Fibroblast of skin of right quadriceps (primary cell): ENCODE measurements at regions not wholly inside any gene's neighbourhood (a gene's known extent, or its start where the extent isn't known, plus 50 kb on each side); places are given as distances from the start of the nearest gene placed in this dataset.
"Not testable (repeated sequence)": the region's sequence is repeated elsewhere in the genome, so short reads cannot be mapped to it uniquely, and the experiment has no call there.

Experiments
- DNase-seq: peaks from one replicate; pipeline ENCODE4 v3.0.0-alpha.2; 2013

- DNase-seq, result no peak
Measured at GRCh38 chr13:63337921-63338320, 1922.3 kb upstream of the PCDH20 start.

- no peak for DNase-seq
Measured at GRCh38 chr13:63337041-63337440, 1921.4 kb upstream of the PCDH20 start.

DNA sequence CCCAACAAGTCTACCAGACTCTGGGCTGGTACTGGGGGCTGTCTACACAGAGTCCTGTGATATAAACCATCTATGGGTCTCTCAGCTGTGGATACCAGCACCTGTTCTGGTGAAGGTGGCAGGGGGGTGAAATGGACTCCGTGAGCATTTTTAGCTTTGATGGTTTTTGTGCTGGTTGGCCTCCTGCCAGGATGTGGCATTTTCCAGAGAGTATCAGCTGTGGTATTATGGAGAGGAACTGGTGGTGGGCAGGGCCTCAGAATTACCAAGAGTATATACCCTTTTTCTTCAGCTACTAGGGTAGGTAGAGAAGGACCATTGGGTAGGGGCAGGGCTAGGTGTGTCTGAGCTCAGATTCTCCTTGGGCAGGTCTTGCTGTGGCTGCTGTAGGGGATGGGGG lies 1920.9 kb upstream of the PCDH20 start:
- no peak for DNase-seq

- DNase-seq, result no peak
Measured at GRCh38 chr13:63327584-63327983, 1911.9 kb upstream of the PCDH20 start.

DNA sequence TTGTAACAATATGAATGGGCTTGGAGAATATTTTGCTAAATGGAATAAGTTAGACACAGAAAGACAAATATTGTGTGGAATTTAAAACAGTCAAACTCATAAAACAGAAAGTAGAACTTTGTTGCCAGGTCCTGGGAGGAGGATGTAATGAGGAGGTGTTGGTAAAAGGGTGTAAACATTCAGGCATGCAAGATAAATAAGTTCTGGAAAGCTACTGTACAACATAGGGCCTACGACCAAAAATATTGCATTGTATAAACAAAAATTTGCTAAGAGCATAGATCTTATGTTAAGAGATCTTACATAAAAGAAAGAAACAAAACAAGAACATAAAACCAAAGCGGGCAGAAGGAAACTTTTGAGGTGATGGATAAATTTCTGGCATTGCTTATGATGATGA lies 1907.8 kb upstream of the PCDH20 start:
- DNase-seq, result no peak

GRCh38 chr13:63311587-63311986 lies 1895.9 kb upstream of the PCDH20 start:
- no peak for DNase-seq

- no peak for DNase-seq
Measured at GRCh38 chr13:63308549-63309165, 1893.0 kb upstream of the PCDH20 start.

- no peak for DNase-seq
Measured at GRCh38 chr13:63307228-63307627, 1891.6 kb upstream of the PCDH20 start.

DNA sequence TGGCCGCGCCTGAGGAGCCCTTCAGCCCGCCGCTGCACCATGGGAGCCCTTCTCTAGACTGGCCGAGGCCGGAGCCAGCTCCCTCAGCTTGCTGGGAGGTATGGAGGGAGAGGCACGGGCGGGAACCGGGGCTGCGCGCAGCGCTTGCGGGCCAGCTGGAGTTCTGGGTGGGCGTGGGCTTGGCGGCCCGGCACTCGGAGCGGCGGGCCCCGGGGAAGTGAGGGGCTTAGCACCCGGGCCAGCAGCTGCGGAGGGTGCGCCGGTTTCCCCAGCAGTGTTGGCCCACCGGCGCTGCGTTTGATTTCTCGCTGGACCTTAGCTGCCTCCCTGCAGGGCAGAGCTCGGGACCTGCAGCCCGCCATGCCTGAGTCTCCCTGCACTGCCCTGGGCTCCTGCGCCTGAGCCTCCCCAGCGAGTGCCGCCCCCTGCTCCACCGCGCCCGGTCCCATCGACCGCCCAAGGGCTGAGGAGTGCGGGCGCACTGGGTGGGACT lies 1890.0 kb upstream of the PCDH20 start:
- DNase-seq, result no peak

DNA sequence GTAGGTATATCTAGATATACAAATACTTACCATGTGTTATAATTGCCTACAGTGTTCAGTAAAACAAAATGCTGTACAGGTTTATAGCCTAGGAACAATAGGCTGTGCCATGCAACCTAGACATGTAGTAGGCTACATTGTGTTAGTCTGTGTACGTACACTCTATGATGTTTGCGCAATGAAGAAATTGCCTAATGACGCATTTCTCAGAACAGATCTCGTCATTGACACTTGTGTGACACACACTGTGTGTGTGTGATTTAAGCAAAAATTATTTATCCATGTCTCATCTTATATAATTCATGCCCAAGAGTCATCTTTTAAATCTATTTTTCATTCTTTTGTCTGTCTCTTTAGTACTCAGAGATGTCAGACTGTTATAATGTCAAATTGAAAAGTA lies 1888.8 kb upstream of the PCDH20 start:
- no peak for DNase-seq

DNA sequence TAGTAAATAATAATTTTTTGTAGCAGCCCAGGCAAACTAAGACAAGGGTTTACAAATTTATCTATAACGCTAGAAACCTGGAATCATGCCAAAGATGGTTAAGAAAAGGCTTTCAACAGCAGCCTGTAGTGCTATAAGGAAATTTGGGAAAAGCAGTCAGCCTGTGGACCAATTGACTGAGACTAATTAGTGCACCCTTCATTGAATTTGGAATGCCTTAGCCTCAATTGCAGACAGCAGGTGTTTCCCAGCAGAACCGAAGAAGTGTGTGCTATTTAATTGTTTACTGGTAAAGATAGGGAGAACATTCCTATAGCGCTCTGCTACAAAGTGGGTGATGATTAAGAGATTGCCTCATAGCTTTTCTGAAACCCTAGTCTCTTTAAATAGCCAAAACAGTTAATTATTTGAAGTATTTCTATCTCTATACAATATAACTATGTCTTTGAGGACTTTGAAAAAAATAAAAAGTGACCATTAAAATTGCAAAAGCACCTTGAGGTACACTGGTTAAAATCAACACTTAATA lies 1884.3 kb upstream of the PCDH20 start:
- DNase-seq, result no peak

- no peak for DNase-seq
Measured at GRCh38 chr13:63297163-63297562, 1881.5 kb upstream of the PCDH20 start.

DNA sequence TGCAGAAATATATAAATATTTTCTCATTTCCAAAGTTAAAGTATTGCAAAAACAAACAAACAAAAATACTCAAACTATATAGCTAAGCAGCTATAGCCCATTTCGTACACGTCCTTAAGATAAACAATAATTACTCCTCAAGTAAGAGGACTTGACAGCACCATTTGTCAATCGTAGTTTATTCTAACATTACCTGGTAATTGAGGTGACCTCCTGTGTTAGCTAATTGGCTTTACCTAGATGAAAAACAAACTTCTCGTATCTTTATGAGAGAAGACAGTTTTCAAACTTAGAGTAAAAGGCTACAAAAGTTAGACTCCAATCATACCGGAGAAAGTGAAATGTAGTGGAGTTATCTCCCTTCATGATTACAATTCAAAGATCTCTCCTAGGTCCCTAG lies 1876.1 kb upstream of the PCDH20 start:
- no peak for DNase-seq

DNA sequence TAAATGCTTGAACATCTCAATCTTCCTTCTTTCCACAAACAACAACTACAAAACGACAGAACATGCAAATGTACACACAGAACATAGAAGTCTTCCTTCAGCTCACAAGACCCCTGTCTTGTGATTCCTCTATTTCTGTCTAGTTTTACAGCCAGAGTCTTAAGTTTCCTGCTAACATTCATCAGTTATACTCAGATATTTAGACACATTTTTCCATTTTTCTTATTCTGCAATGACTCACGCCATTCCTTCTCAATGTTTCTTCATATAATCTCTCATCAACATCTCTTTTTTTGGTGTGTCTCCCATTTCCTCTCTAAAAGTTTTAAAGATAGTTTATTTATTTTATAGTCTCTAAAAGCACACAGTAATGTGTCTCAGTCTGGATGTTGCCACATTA lies 1872.9 kb upstream of the PCDH20 start:
- peak; percentile 55 for DNase-seq

DNA sequence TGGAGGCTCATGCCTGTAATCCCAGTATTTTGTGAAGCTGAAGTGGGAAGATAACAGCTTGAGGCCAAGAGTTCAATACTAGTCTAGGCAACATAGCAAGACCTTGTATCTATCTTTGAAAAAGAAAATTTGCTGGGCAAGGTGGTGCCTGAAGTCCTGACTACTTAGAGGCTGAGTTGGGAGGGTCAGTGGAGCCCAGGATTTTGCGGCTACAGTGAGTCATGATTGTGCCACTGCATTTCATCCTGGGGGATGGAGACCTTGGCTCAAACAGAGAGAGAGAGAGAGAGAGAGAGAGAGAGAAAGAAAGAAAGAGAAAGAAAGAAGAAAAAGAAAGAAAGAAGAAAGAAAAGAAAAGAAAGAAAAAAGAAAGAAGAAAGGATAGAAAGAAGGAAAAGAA lies 1872.3 kb upstream of the PCDH20 start:
- DNase-seq, result no peak

DNA sequence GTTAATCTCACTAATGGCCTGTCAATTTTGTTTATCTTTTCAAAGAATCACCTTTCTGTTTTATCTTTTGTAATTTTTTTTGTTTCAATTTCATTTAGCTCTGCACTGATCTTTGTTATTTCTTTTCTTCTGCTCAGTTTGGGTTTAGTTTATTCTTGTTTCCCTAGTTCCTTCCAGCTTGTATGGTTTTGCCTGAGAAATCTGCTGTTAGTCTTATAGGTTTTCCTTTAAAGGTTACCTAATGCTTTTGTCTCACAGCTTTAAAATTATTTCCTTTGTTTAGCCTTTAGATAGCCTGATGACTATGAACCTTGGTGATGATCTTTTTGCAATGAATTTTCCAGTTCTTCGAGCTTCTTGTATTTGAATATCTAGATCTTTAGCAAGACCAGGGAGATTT lies 1869.8 kb upstream of the PCDH20 start:
- no peak for DNase-seq

DNA sequence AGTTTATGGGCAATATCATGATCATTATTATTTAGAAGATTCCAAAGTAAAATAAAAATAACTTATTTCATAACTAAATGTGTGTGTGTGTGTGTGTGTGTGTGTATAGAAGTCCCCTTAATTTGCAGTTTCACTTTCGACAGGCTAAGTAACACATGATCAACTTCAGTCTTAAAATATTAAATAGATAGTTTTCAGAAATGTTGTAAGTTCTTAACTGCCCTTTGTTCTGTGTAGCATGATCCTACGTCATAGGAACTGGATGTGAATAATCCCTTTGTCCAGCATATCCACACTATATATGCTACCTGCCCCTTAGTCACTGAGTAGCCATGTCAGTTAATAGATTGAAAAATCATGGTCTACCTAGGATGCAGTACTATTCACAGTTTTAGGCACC lies 1863.5 kb upstream of the PCDH20 start:
- DNase-seq, result no peak

DNA sequence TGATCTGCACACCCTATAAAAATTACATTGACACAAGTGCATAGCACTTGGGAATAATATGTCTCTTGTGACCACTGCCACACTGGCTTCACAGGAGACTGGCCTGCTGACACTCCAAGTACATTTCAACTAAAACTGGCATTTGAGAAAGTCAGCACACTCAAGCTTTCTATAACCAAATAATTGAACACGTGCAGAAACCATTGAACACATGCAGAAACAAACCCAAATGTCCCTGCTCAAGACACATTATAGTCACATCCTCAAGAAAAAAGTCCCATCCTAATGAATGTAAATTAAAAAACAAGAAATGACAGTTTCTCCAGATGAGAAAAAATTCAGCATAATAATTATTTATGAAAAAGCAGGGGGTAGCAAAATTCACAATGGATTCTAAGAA lies 1859.1 kb upstream of the PCDH20 start:
- no peak for DNase-seq

- DNase-seq, result no peak
Measured at GRCh38 chr13:63249411-63250187, 1834.0 kb upstream of the PCDH20 start.

DNA sequence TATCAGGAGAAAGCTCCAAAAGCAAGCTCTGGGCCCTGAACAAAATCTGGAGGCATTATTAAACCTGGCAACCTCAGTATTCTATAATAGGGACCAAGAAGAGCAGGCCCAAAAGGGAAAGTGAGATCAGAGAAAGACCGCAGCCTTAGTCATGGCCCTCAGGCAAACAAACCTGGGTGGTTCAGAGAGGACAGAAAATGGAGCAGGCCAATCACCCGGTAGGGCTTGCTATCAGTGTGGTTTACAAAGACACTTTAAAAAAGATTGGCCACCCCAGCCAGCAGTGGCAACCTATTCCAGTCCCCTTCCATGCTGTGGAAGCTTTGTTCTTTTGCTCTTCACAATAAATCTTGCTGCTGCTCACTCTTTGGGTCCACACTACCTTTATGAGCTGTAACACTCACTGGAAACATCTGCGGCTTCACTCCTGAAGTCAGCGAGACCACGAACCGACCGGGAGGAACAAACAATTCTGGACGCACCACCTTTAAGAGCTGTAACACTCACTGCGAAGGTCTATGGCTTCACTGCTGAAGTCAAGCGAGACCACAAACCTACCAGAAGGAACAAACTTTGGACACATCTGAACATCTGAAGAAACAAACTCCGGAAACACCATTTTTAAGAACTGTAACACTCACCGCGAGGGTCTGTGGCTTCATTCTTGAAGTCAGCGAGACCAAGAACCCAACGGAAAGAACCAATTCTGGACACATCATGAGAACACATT lies 1821.2 kb upstream of the PCDH20 start:
- not testable (repeated sequence) for DNase-seq

- DNase-seq, result not testable (repeated sequence)
Measured at GRCh38 chr13:63218596-63218995, 1802.9 kb upstream of the PCDH20 start.

- peak; percentile 61 for DNase-seq
Measured at GRCh38 chr13:63209330-63210017, 1793.8 kb upstream of the PCDH20 start.

DNA sequence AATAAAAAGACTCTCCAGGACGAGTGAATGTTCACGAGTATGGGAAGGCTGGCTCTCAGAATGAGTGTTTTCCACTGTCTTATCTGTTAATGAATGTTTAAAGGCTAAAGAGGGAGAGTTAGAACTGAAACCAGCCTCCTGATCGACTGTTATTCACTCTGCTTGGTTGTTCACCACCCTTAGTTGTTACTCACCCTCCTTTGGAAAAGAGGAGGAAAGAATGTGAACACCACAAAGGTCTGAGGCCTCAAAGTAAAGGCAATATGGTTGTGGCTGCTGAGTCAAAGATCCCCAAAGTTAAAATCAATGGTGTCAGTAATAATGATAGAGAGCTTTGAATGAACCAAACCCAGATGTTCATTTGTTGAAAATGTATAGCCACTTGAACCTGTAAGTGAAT lies 1793.2 kb upstream of the PCDH20 start:
- DNase-seq, result peak; percentile 28
